Stimulated activated memory B cell treated with anti-CD40 and anti-IgM and Interleukin-4, amounts not matched to agents 10 μg/mL and 1 μg/mL and 100 μg/mL, for 72 hours (primary cell): ENCODE measurements at regions not wholly inside any gene's neighbourhood (a gene's known extent, or its start where the extent isn't known, plus 50 kb on each side); places are given as distances from the start of the nearest gene placed in this dataset.
"Not testable (repeated sequence)": the region's sequence is repeated elsewhere in the genome, so short reads cannot be mapped to it uniquely, and the experiment has no call there.

Experiments used
- ATAC-seq: fragments of 150-1000 bp; cut with Tn5 transposase; 2 replicates; pipeline ENCODE4 v1.10.0; 2021
- H3K27ac Mint-ChIP-seq: one replicate; pipeline ENCODE4 v1.8.0; 2022; ENCODE audit warnings: mild to moderate bottlenecking, mixed read lengths
- H3K27me3 Mint-ChIP-seq: one replicate; pipeline ENCODE4 v1.8.0; 2022; ENCODE audit warnings: mixed read lengths
- H3K36me3 Mint-ChIP-seq: one replicate; pipeline ENCODE4 v1.8.0; 2022; ENCODE audit warnings: mixed read lengths
- H3K4me1 Mint-ChIP-seq: one replicate; pipeline ENCODE4 v1.8.0; 2022; ENCODE audit warnings: mixed read lengths
- H3K4me3 Mint-ChIP-seq: one replicate; pipeline ENCODE4 v1.8.0; 2022; ENCODE audit warnings: mild to moderate bottlenecking, moderate library complexity, mixed read lengths
- H3K9me3 Mint-ChIP-seq: one replicate; pipeline ENCODE4 v1.8.0; 2022; ENCODE audit warnings: mixed read lengths

DNA sequence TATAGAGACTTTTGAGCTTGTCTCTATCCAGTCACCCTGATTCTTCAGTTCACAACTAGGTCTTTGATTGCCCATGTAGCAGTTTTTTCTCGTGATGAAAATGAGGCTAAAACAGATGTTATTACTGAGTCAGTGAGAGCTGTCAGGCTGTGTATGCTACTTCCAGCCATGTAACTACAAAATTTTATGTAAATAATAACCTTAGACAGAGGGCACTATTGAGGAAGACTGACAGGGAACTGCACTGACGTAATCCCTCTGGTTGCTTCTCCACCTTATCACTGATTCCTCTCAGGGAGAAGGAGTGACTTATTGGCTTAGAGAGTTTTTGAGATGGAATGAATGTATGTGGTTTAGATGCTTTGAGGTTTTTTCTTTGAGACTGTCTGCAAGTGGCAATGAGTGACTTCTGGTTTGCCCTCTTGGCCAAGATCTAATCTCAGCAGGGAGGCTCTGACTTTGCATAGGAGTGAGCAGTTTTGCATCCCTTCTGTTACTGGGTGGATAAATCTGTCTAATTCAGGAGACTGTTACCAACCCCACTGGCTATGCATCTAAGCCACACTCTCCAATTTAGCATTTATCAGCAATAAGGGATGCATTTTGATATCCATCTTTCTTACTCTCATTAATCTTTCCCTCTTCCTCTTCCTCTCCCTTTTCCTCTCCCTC, 555.2 kb upstream of the FANCL start:
- H3K36me3 Mint-ChIP-seq: no peaks in the 10 kb centered on the region
- no peaks in the 10 kb centered on the region for H3K4me1 Mint-ChIP-seq
- no peak overlapping the region for H3K4me3 Mint-ChIP-seq
- H3K27ac Mint-ChIP-seq: no peak overlapping the region
- H3K27me3 Mint-ChIP-seq: peaks cover 16% of the 10 kb centered on the region
- no peaks in the 10 kb centered on the region for H3K9me3 Mint-ChIP-seq
- no peak for ATAC-seq

- H3K4me1 Mint-ChIP-seq: no peaks in the 10 kb centered on the region
- H3K36me3 Mint-ChIP-seq: no peaks in the 10 kb centered on the region
- peaks cover 16% of the 10 kb centered on the region for H3K27me3 Mint-ChIP-seq
- no peak for ATAC-seq
- H3K9me3 Mint-ChIP-seq: no peaks in the 10 kb centered on the region
- H3K4me3 Mint-ChIP-seq: no peak overlapping the region
- H3K27ac Mint-ChIP-seq: no peak overlapping the region
Observed at GRCh38 chr2:58794916-58795315, 553.8 kb upstream of the FANCL start.

DNA sequence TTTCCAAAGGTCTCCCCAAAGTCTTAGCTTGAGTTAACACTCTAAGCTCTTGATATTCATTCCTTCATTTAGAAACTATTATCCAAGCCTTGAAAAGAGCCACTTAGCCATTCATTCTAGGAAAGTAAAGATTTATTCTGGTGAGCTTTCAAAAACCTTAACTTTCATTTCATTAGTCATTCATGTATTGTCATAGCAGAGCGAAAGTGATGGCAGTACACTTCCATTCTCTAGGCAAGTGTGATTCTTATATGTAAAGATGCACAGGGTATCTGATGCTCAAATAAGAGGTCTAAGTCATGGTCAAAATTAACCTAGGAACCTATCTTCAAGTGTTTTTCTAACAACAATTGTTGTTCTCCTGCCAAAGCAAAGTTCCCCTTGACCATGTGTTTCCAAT, 553.0 kb upstream of the FANCL start:
- Mint-ChIP-seq H3K27ac (no peak overlapping the region), H3K27me3 (peaks cover 13% of the 10 kb centered on the region), H3K4me1 (no peaks in the 10 kb centered on the region), H3K9me3 (no peaks in the 10 kb centered on the region), H3K36me3 (no peaks in the 10 kb centered on the region), H3K4me3 (no peak overlapping the region)
- no peak for ATAC-seq

- Mint-ChIP-seq H3K36me3 (no peaks in the 10 kb centered on the region), H3K9me3 (no peaks in the 10 kb centered on the region), H3K27me3 (peaks cover 6% of the 10 kb centered on the region), H3K4me1 (no peaks in the 10 kb centered on the region), H3K4me3 (no peak overlapping the region), H3K27ac (no peak overlapping the region)
- ATAC-seq: peak; percentile 72
Observed at GRCh38 chr2:58788402-58788801, 547.3 kb upstream of the FANCL start.

DNA sequence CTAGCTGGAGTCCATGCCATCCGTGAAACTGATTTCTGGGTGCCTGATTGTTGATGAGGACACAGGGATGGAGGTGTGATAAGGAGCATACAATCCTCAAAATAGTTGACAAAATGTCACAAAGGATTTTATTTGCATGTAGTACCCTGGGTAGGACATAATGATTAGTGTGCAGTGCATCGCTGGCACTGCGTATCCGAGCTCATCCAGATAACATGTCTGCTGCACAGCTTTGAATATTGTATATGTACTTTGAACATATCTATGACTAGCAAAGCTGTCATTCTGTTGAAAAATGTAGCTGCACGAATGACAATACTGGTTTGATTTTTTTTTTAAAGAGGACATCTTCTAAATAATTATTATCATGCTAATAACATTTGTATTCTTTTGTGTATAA, 529.7 kb upstream of the FANCL start:
- no peaks in the 10 kb centered on the region for H3K9me3 Mint-ChIP-seq
- no peak overlapping the region for H3K27ac Mint-ChIP-seq
- no peak for ATAC-seq
- peaks cover 16% of the 10 kb centered on the region for H3K27me3 Mint-ChIP-seq
- no peaks in the 10 kb centered on the region for H3K36me3 Mint-ChIP-seq
- no peak overlapping the region for H3K4me3 Mint-ChIP-seq
- no peaks in the 10 kb centered on the region for H3K4me1 Mint-ChIP-seq

- ATAC-seq: no peak
- H3K27me3 Mint-ChIP-seq: peaks cover 6% of the 10 kb centered on the region
- peaks cover 1% of the 10 kb centered on the region for H3K4me1 Mint-ChIP-seq
- H3K9me3 Mint-ChIP-seq: no peaks in the 10 kb centered on the region
- H3K27ac Mint-ChIP-seq: no peak overlapping the region
- no peaks in the 10 kb centered on the region for H3K36me3 Mint-ChIP-seq
- no peak overlapping the region for H3K4me3 Mint-ChIP-seq
Observed at GRCh38 chr2:58769864-58770234, 528.7 kb upstream of the FANCL start.

DNA sequence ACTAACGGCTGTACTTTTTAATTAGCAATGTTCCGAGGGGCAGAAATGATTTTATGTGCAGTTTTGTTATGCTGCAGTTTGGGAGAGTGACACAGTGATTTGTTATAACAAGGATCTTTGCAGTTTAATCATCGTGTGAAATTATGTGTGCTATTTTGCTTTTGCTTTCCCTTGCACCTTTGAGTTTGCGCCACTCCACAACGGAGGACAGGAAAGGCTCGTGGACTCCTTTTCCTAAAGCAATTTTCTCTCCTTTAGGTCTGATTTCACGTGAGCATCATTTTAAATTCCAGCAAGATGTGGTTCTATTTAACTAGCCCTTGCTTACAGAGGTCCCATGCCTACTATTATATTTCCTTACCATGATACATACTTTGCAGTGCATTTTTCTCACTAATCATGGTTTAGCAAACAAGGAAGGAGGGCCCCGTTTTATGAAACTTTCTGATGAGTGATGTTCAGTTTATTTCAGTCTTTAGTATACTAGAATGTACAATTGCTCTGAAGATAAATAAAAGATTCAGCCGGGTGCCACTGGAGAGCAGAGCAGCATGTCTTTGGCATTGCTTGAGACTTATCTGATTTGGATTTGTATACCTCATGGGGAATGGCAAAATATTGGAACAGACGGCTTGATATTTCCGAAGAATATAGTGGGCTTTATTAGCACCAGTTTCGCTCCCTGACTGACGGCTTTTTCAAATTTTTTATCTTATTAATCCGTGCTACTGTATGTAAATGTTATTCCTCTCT, 528.2 kb upstream of the FANCL start:
- no peaks in the 10 kb centered on the region for H3K36me3 Mint-ChIP-seq
- H3K27ac Mint-ChIP-seq: no peak overlapping the region
- peaks cover under 1% of the 10 kb centered on the region for H3K27me3 Mint-ChIP-seq
- ATAC-seq: no peak
- no peaks in the 10 kb centered on the region for H3K9me3 Mint-ChIP-seq
- H3K4me3 Mint-ChIP-seq: no peak overlapping the region
- peaks cover 7% of the 10 kb centered on the region for H3K4me1 Mint-ChIP-seq

GRCh38 chr2:58768715-58769080, 527.6 kb upstream of the FANCL start:
- H3K9me3 Mint-ChIP-seq: no peaks in the 10 kb centered on the region
- H3K27me3 Mint-ChIP-seq: no peaks in the 10 kb centered on the region
- no peaks in the 10 kb centered on the region for H3K36me3 Mint-ChIP-seq
- no peak overlapping the region for H3K4me3 Mint-ChIP-seq
- no peak overlapping the region for H3K27ac Mint-ChIP-seq
- H3K4me1 Mint-ChIP-seq: peaks cover 8% of the 10 kb centered on the region
- ATAC-seq: no peak

- Mint-ChIP-seq H3K36me3 (no peaks in the 10 kb centered on the region), H3K4me3 (no peak overlapping the region), H3K27me3 (no peaks in the 10 kb centered on the region), H3K4me1 (peaks cover 8% of the 10 kb centered on the region), H3K9me3 (no peaks in the 10 kb centered on the region), H3K27ac (no peak overlapping the region)
- ATAC-seq: no peak
Observed at GRCh38 chr2:58767828-58768714, 526.9 kb upstream of the FANCL start.

- H3K9me3 Mint-ChIP-seq: no peaks in the 10 kb centered on the region
- no peak for ATAC-seq
- no peak overlapping the region for H3K27ac Mint-ChIP-seq
- H3K27me3 Mint-ChIP-seq: no peaks in the 10 kb centered on the region
- H3K4me3 Mint-ChIP-seq: no peak overlapping the region
- H3K4me1 Mint-ChIP-seq: peaks cover 8% of the 10 kb centered on the region
- no peaks in the 10 kb centered on the region for H3K36me3 Mint-ChIP-seq
Observed at GRCh38 chr2:58764338-58765104, 523.4 kb upstream of the FANCL start.

GRCh38 chr2:58762176-58762781, 521.2 kb upstream of the FANCL start:
- Mint-ChIP-seq H3K4me1 (peaks cover 8% of the 10 kb centered on the region), H3K27ac (no peak overlapping the region), H3K4me3 (no peak overlapping the region), H3K36me3 (no peaks in the 10 kb centered on the region), H3K27me3 (no peaks in the 10 kb centered on the region), H3K9me3 (no peaks in the 10 kb centered on the region)
- ATAC-seq: peak; percentile 64

GRCh38 chr2:58757971-58758370, 516.8 kb upstream of the FANCL start:
- Mint-ChIP-seq H3K4me3 (no peak overlapping the region), H3K4me1 (peaks cover 7% of the 10 kb centered on the region), H3K27ac (no peak overlapping the region), H3K36me3 (no peaks in the 10 kb centered on the region), H3K27me3 (no peaks in the 10 kb centered on the region), H3K9me3 (no peaks in the 10 kb centered on the region)
- no peak for ATAC-seq

DNA sequence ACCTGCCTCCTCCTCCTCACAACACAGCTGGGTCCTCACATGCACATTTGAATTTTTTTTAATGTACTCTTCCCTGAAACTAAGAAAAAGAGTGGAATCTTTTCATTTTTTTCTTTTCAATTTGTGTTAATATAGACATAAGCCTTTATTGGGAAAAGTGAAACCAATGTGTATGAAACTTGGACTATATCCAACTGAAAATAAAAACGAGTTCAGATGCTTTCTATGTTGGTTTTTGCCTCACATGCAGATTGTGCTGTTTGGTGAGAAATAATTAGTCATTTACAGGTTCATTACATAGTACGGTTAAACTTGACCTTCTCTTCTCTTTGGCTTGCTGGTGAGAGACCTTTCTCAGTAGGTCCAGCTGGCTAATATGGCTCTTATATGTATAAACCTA, 515.2 kb upstream of the FANCL start:
- Mint-ChIP-seq H3K27me3 (peaks cover 12% of the 10 kb centered on the region), H3K27ac (no peak overlapping the region), H3K4me3 (no peak overlapping the region), H3K4me1 (peaks cover 7% of the 10 kb centered on the region), H3K36me3 (no peaks in the 10 kb centered on the region), H3K9me3 (peaks cover 7% of the 10 kb centered on the region)
- ATAC-seq: no peak

DNA sequence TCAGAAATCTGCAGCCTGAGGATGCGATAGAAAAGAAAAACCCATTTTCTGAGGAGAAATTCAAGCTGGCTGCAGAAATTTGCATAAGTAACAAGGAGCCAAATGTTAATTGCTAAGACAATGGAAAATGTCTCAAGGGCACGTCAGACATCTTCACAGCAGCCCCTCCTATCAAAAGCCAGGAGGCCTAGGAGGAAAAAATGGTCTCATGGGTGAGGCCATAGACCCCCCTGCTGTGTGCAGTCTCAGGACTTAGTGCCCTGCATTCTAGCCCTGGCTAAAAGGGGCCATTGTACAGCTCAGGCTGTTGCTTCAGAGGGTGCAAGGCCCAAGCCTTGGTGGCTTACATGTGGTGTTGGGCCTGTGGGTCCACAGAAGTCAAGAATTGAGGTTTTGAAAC, 511.4 kb upstream of the FANCL start:
- not testable (repeated sequence) for H3K27ac Mint-ChIP-seq, H3K4me1 Mint-ChIP-seq, H3K36me3 Mint-ChIP-seq, ATAC-seq, H3K4me3 Mint-ChIP-seq, H3K9me3 Mint-ChIP-seq
- H3K27me3 Mint-ChIP-seq: peaks cover 12% of the 10 kb centered on the region

DNA sequence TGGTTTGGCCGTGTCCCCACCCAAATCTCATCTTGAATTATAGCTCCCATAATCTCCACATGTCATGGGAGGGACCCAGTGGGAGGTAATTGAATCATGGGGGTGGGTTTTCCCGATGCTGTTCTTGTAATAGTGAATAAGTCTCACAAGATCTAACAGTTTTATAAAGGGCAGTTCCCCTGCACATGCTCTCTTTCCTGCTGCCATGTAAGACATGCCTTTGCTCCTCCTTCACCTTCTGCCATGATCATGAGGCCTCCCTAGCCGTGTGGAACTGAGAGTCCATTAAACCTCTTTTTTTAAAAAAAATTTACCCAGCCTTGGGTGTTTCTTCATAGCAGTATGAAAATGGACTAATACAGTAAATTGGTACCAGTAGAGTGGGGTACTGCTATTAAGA, 510.6 kb upstream of the FANCL start:
- not testable (repeated sequence) for H3K4me3 Mint-ChIP-seq, ATAC-seq, H3K4me1 Mint-ChIP-seq, H3K27ac Mint-ChIP-seq, H3K9me3 Mint-ChIP-seq, H3K36me3 Mint-ChIP-seq
- peaks cover 12% of the 10 kb centered on the region for H3K27me3 Mint-ChIP-seq
